ENCODE measurements at regions not wholly inside any gene's neighbourhood (a gene's known extent, or its start where the extent isn't known, plus 50 kb on each side); places are given as distances from the start of the nearest gene placed in this dataset.

- TF ChIP-seq ZNF391 (tag by site-specific recombination; IDR thresholded peaks at IDR 0.05; ENCODE audit: borderline replicate concordance, low read depth) (no peak), ZNF146 (tag by site-specific recombination; IDR thresholded peaks at IDR 0.05) (no peak), CTCF (tag by site-specific recombination; IDR thresholded peaks at IDR 0.05) (no peak), ZNF341 (tag by site-specific recombination; IDR thresholded peaks at IDR 0.05; ENCODE audit: low read depth) (no peak), ZNF140 (tag by site-specific recombination; IDR thresholded peaks at IDR 0.05) (no peak), ZNF433 (tag by site-specific recombination; IDR thresholded peaks at IDR 0.05; ENCODE audit: low read depth) (no peak), ZSCAN18 (tag by site-specific recombination; IDR thresholded peaks at IDR 0.05) (no peak)
These were observed 147.8 kb upstream of the KLF6 start for GRCh38 chr10:3932597-3933375.
